ENCODE measurements at regions not wholly inside any gene's neighbourhood (a gene's known extent, or its start where the extent isn't known, plus 50 kb on each side); places are given as distances from the start of the nearest gene placed in this dataset.
"Not testable (repeated sequence)": the region's sequence is repeated elsewhere in the genome, so short reads cannot be mapped to it uniquely, and the experiment has no call there.

DNA sequence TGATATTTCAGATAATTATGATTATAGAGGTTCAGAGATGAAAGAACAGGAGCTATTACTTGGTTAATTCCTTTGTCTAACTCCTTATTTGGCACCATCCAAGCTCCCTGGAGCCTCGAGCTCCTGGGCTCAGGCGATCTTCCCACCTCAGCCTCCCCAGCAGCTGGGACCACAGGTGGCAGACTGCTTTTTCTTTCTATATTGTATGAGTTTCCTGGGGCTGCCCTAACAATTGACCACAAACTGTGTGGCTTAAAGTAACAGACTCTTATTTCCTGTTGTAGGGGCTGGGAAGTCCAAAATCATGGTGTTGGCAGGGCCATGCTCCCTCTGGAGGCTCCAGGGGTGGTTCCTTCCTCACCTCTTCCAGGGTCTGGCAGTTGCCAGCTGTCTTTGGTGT, 163.3 kb upstream of the ADCY1 start:
- DNase-seq = no peak

DNA sequence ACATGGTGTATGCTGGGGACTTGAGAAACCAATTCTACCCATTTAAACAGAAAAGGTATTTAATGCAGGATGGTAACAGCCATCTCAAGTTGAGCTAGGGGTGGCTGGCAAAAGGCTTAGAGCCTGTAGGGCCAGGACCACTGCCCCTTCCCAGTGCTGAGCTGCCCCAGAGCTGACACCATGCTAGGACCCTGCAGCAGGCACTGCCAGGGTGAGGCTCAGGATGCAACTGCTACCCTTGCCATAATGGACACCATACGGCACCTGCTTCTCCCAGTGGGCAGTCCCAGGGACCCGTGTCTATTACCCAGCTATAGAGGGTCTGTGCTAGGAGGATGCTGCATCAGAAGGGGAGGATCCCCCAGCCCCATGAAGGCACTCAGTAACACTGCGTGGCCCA, 160.7 kb upstream of the ADCY1 start:
- DNase-seq = no peak

- DNase-seq = no peak
These were observed 159.9 kb upstream of the ADCY1 start for GRCh38 chr7:45414226-45414625.

DNA sequence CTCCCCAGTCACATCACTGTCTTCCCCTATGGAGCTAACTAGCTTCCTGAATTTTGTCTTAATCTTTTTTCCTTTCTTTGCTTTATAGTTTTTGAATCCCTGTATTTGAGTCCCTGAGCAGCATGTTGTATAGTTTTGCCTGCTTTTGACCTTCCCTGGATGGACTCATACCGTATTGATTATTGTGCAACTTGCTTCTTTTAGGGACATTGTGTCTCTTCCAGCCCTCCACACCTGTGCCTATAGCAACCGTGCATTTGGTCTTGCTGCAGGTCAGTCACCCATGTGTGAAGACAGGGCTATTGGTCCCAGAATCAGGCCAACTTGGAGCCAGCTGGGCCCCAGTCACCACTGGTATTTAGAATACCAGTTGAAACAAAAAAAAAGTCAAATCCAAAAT, 158.9 kb upstream of the ADCY1 start:
- DNase-seq = no peak

GRCh38 chr7:45416846-45417245, 157.3 kb upstream of the ADCY1 start:
- DNase-seq = no peak

DNA sequence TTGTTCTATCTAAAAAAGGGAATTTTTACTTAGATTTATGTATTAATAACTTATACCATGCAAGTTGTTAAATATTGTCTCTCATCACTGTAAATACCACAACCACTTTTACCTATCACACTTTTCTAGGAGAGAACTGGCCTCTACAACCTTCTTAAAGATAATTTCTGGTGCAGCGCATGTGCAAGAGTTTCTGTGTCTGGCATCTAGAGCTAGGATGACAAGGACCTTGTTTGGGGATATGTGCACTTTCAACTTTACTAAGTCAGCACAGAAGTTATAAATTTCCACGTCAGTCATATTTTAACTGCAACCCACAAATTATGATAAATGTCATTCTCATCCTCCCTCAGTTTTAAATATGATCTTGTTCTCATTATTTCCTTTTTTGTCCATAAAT, 156.9 kb upstream of the ADCY1 start:
- no peak for DNase-seq

GRCh38 chr7:45417735-45418134, 156.4 kb upstream of the ADCY1 start:
- DNase-seq = no peak

DNA sequence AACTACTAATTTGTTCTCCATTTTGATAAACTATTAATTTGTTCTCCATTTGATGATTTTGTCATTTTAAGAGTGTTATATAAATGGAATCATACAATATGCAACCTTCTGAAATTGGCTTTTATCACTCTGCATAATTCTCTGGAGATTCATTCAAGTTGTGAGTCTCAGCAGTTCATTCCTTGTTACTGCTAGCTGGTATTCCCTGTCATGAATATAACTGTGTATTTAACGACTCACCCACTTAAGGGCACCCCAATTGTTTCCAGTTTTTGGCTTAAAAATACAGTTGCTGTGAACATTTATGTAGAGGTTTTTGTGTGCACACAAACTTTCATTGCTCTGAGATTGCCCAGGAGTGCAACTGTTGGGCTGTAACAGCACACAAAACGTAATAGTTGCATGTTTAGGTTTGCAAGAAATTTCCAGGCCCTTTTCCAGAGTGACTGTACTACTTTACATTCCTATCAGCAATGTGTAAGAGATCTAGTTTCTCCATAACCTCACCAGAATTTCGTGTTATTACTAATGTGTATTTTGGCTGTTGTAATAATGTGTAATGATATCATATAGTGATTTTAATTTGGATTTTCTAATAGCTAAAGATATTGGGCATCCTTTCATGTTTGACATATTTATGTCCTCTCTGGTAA, 153.2 kb upstream of the ADCY1 start:
- no peak for DNase-seq

- no peak for DNase-seq
These were observed 152.4 kb upstream of the ADCY1 start for GRCh38 chr7:45421806-45422205.

DNA sequence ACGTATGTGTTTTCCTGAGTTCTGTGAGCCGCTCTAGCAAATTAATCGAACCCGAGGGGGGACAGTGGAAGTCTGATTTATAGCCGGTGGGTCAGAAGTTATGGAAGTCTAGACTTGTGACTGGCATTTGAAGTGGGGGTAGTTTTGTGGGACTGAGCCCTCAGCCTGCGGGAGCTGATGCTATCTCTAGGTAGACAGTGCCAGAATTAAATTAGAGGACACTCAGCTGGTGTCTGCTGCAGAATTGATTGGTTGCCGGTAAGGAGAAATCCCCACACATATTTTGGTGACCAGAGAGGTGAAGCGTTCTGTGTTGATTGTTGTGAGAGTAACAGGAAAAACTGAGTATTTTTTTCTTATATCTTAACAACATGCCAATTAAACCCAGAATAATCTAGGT, 143.8 kb upstream of the ADCY1 start:
- no peak for DNase-seq

DNA sequence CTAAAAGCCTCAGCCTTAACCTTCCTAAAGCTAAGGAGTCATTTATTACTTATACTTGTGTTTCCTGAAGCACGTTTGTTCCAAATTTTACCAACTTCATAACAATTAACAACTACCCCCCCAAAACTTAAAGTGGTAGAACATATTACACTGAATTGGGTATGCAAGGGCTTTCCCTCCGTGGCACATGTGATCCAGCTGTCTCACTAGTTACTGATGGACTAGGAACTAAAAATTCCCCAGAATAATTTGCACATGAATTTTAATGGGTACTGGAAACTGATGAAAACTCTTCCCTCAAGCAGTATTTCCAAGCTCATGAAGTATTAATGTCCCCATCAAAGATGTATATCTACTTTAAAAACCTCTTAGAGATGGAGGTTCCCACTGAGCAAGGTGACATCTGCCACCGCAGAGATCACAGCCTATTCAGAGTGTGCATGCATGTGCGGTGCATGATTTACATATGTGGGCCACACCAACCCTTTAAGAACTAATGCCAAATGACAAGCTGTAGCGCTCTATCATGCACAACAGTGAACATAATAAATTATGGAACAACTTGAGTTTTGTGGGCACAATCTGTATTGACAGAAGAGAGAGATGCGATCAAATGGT, 139.9 kb upstream of the ADCY1 start:
- no peak for DNase-seq

DNA sequence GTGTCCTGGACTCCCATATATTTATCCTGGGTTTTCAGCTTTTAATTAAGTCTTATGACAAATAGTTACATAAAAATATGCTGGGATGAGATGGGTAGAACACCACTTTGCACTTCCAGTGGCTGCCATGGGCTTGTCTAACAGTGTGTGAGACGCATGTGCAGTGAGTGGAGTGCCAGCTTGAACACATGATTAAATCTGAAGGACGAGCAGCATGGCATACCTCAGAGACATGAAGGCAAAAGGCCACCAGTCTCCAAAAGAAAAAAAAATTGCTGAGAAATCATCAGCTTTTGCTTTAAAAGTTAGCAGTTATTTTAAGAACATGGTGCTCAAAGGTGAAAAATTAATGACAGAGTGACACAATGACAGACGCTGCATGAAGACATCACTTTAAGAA, 139.0 kb upstream of the ADCY1 start:
- no peak for DNase-seq

- DNase-seq = no peak
These were observed 138.3 kb upstream of the ADCY1 start for GRCh38 chr7:45435846-45436245.

DNA sequence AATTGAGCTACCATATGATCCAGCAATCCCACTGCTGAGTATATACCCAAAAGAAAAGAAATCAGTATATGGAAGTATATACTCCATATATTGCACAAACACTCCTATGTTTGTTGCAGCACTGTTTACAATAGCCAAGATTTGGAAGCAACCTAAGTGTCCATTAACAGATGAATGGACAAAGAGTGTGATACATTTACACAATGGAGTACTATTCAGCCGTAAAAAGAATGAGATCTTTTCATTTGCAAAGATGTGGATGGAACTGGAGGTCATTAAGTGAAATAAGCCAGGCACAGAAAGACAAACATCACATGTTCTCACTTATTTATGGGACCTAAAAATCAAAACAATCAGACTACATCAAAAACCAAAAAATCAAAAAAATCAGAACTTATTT, 133.4 kb upstream of the ADCY1 start:
- not testable (repeated sequence) for DNase-seq

DNA sequence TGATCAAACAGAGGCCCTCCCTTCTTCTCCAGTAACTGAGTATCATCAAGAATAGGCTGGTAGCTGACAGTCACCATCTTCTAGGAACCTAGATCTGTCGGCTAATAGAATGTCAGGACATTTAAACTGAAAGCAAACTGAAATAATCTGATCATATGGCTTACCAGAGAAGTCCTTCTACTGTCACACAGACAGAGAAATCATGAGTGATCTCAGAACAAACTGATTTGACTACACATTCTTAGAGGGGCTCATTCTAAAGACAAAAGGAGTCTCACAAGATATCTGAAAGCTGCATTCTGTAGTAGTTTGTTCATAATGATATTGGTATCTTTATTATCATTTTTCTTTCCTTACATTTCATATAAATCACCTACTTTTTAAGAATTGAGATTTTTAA, 130.9 kb upstream of the ADCY1 start:
- DNase-seq = no peak

GRCh38 chr7:45446195-45446944, 127.8 kb upstream of the ADCY1 start:
- no peak for DNase-seq

DNA sequence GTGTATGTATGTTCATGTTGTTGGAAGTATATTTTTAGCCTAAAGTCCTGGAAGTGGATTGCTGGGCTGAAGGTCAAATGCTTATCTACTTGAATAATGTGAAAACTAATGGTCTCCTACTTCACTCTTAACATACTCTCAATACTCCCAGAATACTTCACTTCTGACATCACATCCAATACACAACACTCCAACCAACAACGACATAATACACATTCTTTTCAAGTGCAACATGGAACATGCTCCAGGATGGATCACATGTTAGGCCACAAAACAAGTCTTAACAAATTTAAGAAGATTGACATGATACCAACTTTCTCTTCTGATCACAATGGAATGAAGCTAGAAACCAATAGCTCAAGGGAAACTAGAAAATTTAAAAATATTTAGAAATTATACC, 126.9 kb upstream of the ADCY1 start:
- no peak for DNase-seq

DNA sequence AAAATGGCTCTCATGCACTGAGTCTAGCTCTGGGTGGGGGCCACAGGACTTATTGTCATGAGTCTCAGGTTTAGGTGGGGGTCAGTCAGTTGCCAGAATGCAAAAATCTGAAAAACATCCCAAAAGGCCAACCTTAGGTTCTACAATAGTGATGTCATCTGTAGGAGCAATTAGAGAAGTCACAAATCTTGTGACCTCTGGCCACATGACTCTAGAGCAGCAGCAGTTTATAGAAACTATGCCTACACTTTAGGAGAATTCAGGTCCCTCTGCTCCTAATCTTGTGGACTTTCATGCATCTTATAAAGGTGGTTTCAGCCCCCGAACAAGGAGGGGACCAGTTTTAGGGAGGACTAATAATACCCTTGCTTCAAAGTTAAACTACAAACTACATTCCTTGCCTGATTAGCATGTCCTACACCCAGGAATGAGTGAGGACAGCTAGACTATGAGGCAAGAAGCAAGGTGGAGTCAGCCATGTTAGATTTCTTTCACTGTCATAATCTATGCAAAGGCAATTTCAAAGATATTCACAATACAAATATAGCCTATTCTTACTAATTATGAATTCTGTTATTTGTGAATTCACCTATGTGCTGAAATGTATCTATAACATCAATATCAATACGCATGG, 123.5 kb upstream of the ADCY1 start:
- DNase-seq = no peak

- no peak for DNase-seq
These were observed 122.7 kb upstream of the ADCY1 start for GRCh38 chr7:45451342-45452035.

- DNase-seq = no peak
These were observed 119.4 kb upstream of the ADCY1 start for GRCh38 chr7:45454771-45455170.

GRCh38 chr7:45455662-45456061, 118.5 kb upstream of the ADCY1 start:
- no peak for DNase-seq

GRCh38 chr7:45456105-45456504, 118.1 kb upstream of the ADCY1 start:
- DNase-seq = no peak

Measured in hematopoietic multipotent progenitor cell treated with erythropoietin and hydrocortisone succinate and interleukin-3 and kit ligand, for 4 days (in vitro differentiated cells).